Glutamatergic neuron (in vitro differentiated cells): ENCODE measurements at regions not wholly inside any gene's neighbourhood (a gene's known extent, or its start where the extent isn't known, plus 50 kb on each side); places are given as distances from the start of the nearest gene placed in this dataset.
"Not testable (repeated sequence)": the region's sequence is repeated elsewhere in the genome, so short reads cannot be mapped to it uniquely, and the experiment has no call there.

ENCODE experiments used
- DNase-seq: peaks from one replicate; pipeline ENCODE4 v3.0.0; 2022
- H3K27ac Mint-ChIP-seq: one replicate; pipeline ENCODE4 v1.8.0; 2020; ENCODE audit warnings: mild to moderate bottlenecking, mixed read lengths, inconsistent platforms; ENCODE audit not compliant: unreplicated experiment
- H3K27me3 Mint-ChIP-seq: one replicate; pipeline ENCODE4 v1.8.0; 2020; ENCODE audit warnings: mild to moderate bottlenecking, moderate library complexity, mixed read lengths, inconsistent platforms; ENCODE audit not compliant: unreplicated experiment
- H3K36me3 Mint-ChIP-seq: one replicate; pipeline ENCODE4 v1.8.0; 2020; ENCODE audit warnings: mild to moderate bottlenecking, mixed read lengths, inconsistent platforms; ENCODE audit not compliant: unreplicated experiment
- H3K4me1 Mint-ChIP-seq: one replicate; pipeline ENCODE4 v1.8.0; 2020; ENCODE audit warnings: mild to moderate bottlenecking, low read depth, mixed read lengths, inconsistent platforms; ENCODE audit not compliant: unreplicated experiment
- H3K4me3 Mint-ChIP-seq: one replicate; pipeline ENCODE4 v1.8.0; 2020; ENCODE audit warnings: mild to moderate bottlenecking, mixed read lengths, inconsistent platforms; ENCODE audit not compliant: unreplicated experiment
- H3K9me3 Mint-ChIP-seq: one replicate; pipeline ENCODE4 v1.8.0; 2020; ENCODE audit warnings: mild to moderate bottlenecking, moderate library complexity, mixed read lengths, inconsistent platforms; ENCODE audit not compliant: unreplicated experiment
- TF ChIP-seq, protein P1 (sequence below): fragments of 200-600 bp; sonication (generic); IDR thresholded peaks from one replicate; pipeline ENCODE4 v1.5.0; 2021; ENCODE audit not compliant: partially characterized antibody, unreplicated experiment

DNA sequence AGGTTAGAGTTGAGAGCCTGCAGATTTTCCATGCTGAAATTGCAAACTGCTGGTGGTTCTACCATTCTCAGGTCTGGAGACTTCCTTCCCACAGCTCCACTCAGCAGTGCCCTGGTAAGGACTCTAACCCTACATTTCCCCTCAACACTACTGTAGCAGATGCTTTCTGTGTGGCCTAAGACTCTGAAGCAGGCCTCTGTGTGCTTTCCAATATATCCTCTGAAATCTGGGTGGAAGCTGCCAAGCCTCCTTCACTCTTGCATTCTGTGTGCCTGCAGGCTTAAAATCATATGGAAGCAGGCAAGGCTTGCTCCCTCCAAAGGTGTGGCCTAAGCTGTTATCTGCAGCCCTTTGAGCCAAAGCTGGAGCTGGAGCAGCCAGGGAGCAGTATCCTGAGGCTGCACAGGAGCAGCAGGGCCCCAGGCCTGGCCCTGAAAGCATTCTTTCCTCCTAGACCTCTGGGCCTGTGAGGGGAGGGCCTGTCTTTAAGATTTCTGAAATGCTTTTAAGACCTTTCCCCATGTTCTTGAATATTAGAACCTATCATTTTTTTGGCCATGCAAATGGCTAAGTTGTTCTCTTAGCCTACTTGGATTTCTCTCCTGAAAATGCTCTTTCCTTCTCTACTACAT, 134.1 kb upstream of the TSHZ3 start:
- Mint-ChIP-seq H3K4me1 (no peaks in the 10 kb centered on the region), H3K27me3 (no peaks in the 10 kb centered on the region), H3K36me3 (peaks cover 12% of the 10 kb centered on the region), H3K27ac (no peak overlapping the region), H3K9me3 (peaks cover 11% of the 10 kb centered on the region), H3K4me3 (no peak overlapping the region)
- no peak for DNase-seq
- TF ChIP-seq, protein P1, sequence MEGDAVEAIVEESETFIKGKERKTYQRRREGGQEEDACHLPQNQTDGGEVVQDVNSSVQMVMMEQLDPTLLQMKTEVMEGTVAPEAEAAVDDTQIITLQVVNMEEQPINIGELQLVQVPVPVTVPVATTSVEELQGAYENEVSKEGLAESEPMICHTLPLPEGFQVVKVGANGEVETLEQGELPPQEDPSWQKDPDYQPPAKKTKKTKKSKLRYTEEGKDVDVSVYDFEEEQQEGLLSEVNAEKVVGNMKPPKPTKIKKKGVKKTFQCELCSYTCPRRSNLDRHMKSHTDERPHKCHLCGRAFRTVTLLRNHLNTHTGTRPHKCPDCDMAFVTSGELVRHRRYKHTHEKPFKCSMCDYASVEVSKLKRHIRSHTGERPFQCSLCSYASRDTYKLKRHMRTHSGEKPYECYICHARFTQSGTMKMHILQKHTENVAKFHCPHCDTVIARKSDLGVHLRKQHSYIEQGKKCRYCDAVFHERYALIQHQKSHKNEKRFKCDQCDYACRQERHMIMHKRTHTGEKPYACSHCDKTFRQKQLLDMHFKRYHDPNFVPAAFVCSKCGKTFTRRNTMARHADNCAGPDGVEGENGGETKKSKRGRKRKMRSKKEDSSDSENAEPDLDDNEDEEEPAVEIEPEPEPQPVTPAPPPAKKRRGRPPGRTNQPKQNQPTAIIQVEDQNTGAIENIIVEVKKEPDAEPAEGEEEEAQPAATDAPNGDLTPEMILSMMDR = no peak

DNA sequence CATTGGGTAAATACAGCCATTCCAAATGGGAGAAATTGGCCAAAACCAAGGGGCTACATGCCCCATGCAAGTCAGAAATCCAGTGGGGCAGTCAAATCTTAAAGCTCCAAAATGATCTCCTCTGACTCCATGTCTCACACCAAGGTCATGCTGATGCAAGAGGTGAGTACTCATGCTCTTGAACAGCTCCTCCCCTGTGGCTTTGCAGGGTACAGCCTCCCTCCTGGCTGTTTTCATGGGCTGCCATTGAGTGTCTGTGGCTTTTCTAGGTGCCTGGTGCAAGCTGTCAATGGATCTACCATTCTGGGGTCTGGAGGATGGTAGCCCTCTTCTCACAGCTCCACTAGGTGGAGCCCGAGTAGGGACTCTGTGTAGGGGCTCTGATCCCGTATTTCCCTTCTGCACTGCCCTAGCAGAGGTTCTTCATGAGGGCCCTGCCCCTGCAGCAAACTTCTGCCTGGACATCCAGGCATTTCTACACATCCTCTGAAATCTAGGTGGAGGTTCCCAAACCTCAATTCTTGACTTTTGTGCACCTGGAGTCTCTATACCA, 135.7 kb upstream of the TSHZ3 start:
- not testable (repeated sequence) for H3K27me3 Mint-ChIP-seq, H3K27ac Mint-ChIP-seq, H3K4me3 Mint-ChIP-seq, DNase-seq, H3K4me1 Mint-ChIP-seq
- H3K9me3 Mint-ChIP-seq = peaks cover 13% of the 10 kb centered on the region
- peaks cover 12% of the 10 kb centered on the region for H3K36me3 Mint-ChIP-seq

DNA sequence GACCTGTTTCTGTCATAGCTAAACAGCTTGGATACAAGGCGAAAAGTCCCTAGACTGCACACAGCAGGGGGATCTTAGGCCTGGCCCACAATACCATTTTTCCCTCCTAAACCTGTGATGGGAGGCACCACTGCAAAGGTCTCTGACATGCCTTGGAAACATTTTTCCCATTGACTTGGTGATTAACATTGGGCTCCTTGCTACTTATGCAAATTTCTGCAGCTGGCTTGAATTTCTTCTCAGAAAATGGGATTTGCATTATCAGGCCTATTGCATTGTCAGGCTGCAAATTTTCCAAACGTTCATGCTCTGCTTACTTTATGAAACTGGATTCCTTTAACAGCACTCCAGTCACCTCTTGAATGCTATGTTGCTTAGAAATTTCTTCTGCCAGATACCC, 136.2 kb upstream of the TSHZ3 start:
- H3K27me3 Mint-ChIP-seq = no peaks in the 10 kb centered on the region
- H3K4me1 Mint-ChIP-seq = no peaks in the 10 kb centered on the region
- TF ChIP-seq, protein P1 = no peak
- H3K36me3 Mint-ChIP-seq = peaks cover 12% of the 10 kb centered on the region
- H3K27ac Mint-ChIP-seq = no peak overlapping the region
- no peak for DNase-seq
- no peak overlapping the region for H3K4me3 Mint-ChIP-seq
- peaks cover 13% of the 10 kb centered on the region for H3K9me3 Mint-ChIP-seq

DNA sequence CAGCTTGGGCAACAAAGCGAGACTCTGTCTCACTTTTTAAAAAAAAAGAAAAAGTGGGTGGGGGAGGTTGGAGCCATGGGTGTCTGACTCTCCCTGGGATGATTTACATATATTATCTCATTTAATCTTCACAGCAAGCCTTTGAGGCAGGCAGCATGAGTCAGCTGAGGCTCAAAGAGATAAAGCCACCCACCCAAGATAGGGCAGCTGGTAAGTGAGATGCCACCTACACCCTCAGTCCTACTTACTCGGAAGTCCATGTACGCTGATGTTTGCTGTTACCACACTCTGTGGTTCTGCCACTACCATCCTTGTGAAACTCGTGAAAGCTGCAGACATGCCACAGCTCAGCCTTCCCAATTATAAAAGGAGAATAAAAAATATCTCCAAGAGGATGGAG, 142.0 kb upstream of the TSHZ3 start:
- Mint-ChIP-seq H3K4me1 (no peaks in the 10 kb centered on the region), H3K27ac (no peak overlapping the region), H3K36me3 (no peaks in the 10 kb centered on the region), H3K4me3 (no peak overlapping the region), H3K9me3 (peaks cover 7% of the 10 kb centered on the region), H3K27me3 (peaks cover 3% of the 10 kb centered on the region)
- DNase-seq = no peak
- TF ChIP-seq, protein P1 = no peak

DNA sequence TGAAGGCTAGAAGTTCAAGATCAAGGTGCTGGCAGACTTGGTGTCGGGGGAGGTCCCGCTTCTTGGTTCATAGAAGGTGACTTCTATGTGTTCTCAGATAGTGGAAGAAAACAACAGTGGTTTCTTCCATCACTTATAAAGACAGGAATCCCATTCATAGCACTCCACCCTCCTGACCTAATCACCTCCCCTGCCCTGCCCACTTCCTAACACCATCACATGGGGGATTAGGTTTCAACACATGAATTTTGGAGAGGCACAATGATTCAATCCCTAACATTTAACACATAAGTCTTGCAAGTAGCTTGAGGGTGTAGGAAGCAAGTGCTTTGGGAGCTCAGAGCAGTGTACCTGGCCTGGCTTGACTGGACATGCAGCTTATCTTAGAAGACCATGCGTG, 142.8 kb upstream of the TSHZ3 start:
- H3K4me1 Mint-ChIP-seq = no peaks in the 10 kb centered on the region
- no peak for DNase-seq
- H3K4me3 Mint-ChIP-seq = no peak overlapping the region
- no peak overlapping the region for H3K27ac Mint-ChIP-seq
- H3K36me3 Mint-ChIP-seq = no peaks in the 10 kb centered on the region
- H3K27me3 Mint-ChIP-seq = peaks cover 3% of the 10 kb centered on the region
- TF ChIP-seq, protein P1 = no peak
- peaks cover 7% of the 10 kb centered on the region for H3K9me3 Mint-ChIP-seq
